DMS53 treated with DMSO at 0.1 percent for 48 hours (cell line): ENCODE measurements at regions not wholly inside any gene's neighbourhood (a gene's known extent, or its start where the extent isn't known, plus 50 kb on each side); places are given as distances from the start of the nearest gene placed in this dataset.
"Not testable (repeated sequence)": the region's sequence is repeated elsewhere in the genome, so short reads cannot be mapped to it uniquely, and the experiment has no call there.

Experiments used
- DNase-seq: peaks from one replicate; lab custom pipeline; 2025; ENCODE audit not compliant: unreplicated experiment; lab: John Stamatoyannopoulos, UW

GRCh38 chr5:42235837-42236236 is 187.4 kb upstream of the GHR start:
- no peak for DNase-seq

- DNase-seq, result no peak
These were observed 181.6 kb upstream of the GHR start for GRCh38 chr5:42241636-42242035.

- no peak for DNase-seq
These were observed 181.0 kb upstream of the GHR start for GRCh38 chr5:42242210-42242609.

- no peak for DNase-seq
These were observed 180.3 kb upstream of the GHR start for GRCh38 chr5:42242881-42243485.

- no peak for DNase-seq
These were observed 170.9 kb upstream of the GHR start for GRCh38 chr5:42252306-42252705.

GRCh38 chr5:42259914-42260313 is 163.3 kb upstream of the GHR start:
- not testable (repeated sequence) for DNase-seq

GRCh38 chr5:42267091-42267490 is 156.1 kb upstream of the GHR start:
- no peak for DNase-seq

GRCh38 chr5:42268170-42268569 is 155.1 kb upstream of the GHR start:
- not testable (repeated sequence) for DNase-seq

- no peak for DNase-seq
These were observed 154.6 kb upstream of the GHR start for GRCh38 chr5:42268630-42269029.

- DNase-seq, result no peak
These were observed 152.5 kb upstream of the GHR start for GRCh38 chr5:42270771-42271170.

GRCh38 chr5:42274913-42275312 is 148.3 kb upstream of the GHR start:
- peak; percentile 31 for DNase-seq

GRCh38 chr5:42277293-42277692 is 145.9 kb upstream of the GHR start:
- DNase-seq, result no peak

- DNase-seq, result no peak
These were observed 138.7 kb upstream of the GHR start for GRCh38 chr5:42284584-42284983.

GRCh38 chr5:42285230-42285629 is 138.0 kb upstream of the GHR start:
- DNase-seq, result no peak

GRCh38 chr5:42300496-42300895 is 122.7 kb upstream of the GHR start:
- no peak for DNase-seq

GRCh38 chr5:42301349-42301748 is 121.9 kb upstream of the GHR start:
- DNase-seq, result no peak

GRCh38 chr5:42302186-42302585 is 121.1 kb upstream of the GHR start:
- DNase-seq, result no peak

GRCh38 chr5:42306287-42306686 is 117.0 kb upstream of the GHR start:
- no peak for DNase-seq

GRCh38 chr5:42309865-42310264 is 113.4 kb upstream of the GHR start:
- DNase-seq, result no peak

- no peak for DNase-seq
These were observed 108.0 kb upstream of the GHR start for GRCh38 chr5:42315214-42315613.

- no peak for DNase-seq
These were observed 105.7 kb upstream of the GHR start for GRCh38 chr5:42317575-42317974.

- DNase-seq, result peak; percentile 2
These were observed 103.7 kb upstream of the GHR start for GRCh38 chr5:42319546-42319945.

- DNase-seq, result no peak
These were observed 101.5 kb upstream of the GHR start for GRCh38 chr5:42321785-42322184.

GRCh38 chr5:42337143-42337542 is 86.1 kb upstream of the GHR start:
- DNase-seq, result no peak
